ENCODE measurements at regions not wholly inside any gene's neighbourhood (a gene's known extent, or its start where the extent isn't known, plus 50 kb on each side); places are given as distances from the start of the nearest gene placed in this dataset.

GRCh38 chr2:134011936-134012586 is 241.8 kb upstream of the MGAT5 start:
- no peaks in the 10 kb centered on the region for H3K36me3 ChIP-seq (ENCODE audit: insufficient read depth, low read length)
- H3K79me2 ChIP-seq (ENCODE audit: insufficient read depth, low read depth, low read length) = no peaks in the 10 kb centered on the region
- H3K9me3 ChIP-seq (ENCODE audit: low read length) = no peaks in the 10 kb centered on the region
- ChIA-PET CTCF (ENCODE audit: unreplicated experiment) (no interaction called here), POLR2A (no interaction called here)
- H2AFZ ChIP-seq (ENCODE audit: low read length) = no peak overlapping the region
- H3K9me2 ChIP-seq (ENCODE audit: insufficient read depth, low read length) = no peaks in the 10 kb centered on the region
- DNase-seq (ENCODE audit: low spot score) = no peak
- no peak overlapping the region for H3K4me2 ChIP-seq (ENCODE audit: low read length)
- no peak overlapping the region for H3K27ac ChIP-seq (ENCODE audit: low read depth, low read length, poor library complexity, severe bottlenecking)
- no peak for TF ChIP-seq CTCF (conservative IDR thresholded peaks at IDR 0.05; ENCODE audit: low read length)
- TF ChIP-seq EZH2phosphoT487 (IDR thresholded peaks at IDR 0.05; ENCODE audit: borderline replicate concordance, low read depth, low read length) = no peak
- H3K4me3 ChIP-seq (ENCODE audit: low read depth, low read length, poor library complexity, severe bottlenecking) = no peak overlapping the region
- intact Hi-C loops (cut with micrococcal nuclease; ENCODE audit: unreplicated experiment) = no loop called here
- no peaks in the 10 kb centered on the region for H3K4me1 ChIP-seq (ENCODE audit: insufficient read depth, low read length, poor library complexity, severe bottlenecking)
- no peaks in the 10 kb centered on the region for H4K20me1 ChIP-seq (ENCODE audit: insufficient read depth, low read length)
- no TSS peak for BruUV-seq (replicated peaks)

DNA sequence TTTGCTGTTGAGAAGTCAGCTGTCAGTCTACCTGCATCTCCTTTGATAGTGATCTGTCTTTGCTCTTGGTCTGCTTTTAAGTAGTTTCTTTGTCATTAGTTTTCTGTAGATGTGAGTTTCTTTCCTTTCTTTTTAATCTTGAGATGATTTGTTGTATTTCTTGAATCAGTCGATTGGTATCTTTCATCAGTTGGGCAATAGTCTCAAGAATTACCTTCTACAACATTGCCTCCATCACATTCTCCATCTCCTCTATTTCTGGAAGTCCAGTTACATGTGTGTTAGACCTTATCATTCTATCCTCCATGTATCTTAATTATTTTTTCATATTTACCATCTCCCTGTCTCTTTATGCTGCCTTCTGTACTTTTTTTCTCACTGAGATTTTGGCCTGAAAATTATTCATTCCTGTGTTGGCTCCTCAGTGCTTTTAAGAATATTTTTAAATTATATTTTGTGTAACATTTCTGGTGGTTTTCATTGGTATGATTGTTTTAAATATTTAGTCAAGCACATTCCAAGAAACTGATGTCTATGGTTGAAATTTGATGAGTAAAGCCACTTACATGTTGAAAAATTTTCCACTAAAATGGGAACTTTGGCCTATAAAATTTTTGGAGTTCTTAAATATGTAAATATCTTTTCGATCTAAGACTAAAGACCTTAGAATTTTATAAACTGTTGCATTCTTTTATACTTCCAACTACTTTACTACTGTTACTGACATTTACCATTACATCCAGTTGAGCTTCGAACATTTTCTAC is 239.5 kb upstream of the MGAT5 start:
- Histone ChIP-seq H3K9me2 (ENCODE audit: insufficient read depth, low read length) (no peaks in the 10 kb centered on the region), H3K27ac (ENCODE audit: low read depth, low read length, poor library complexity, severe bottlenecking) (no peak overlapping the region), H3K4me3 (ENCODE audit: low read depth, low read length, poor library complexity, severe bottlenecking) (no peak overlapping the region), H4K20me1 (ENCODE audit: insufficient read depth, low read length) (no peaks in the 10 kb centered on the region), H3K79me2 (ENCODE audit: insufficient read depth, low read depth, low read length) (no peaks in the 10 kb centered on the region), H3K4me1 (ENCODE audit: insufficient read depth, low read length, poor library complexity, severe bottlenecking) (no peaks in the 10 kb centered on the region), H3K36me3 (ENCODE audit: insufficient read depth, low read length) (no peaks in the 10 kb centered on the region), H3K9me3 (ENCODE audit: low read length) (no peaks in the 10 kb centered on the region), H2AFZ (ENCODE audit: low read length) (no peak overlapping the region), H3K4me2 (ENCODE audit: low read length) (no peak overlapping the region)
- no peak for DNase-seq (ENCODE audit: low spot score)
- BruUV-seq (replicated peaks) = no TSS peak
- ChIA-PET CTCF (ENCODE audit: unreplicated experiment) (no interaction called here), POLR2A (no interaction called here)
- intact Hi-C loops (cut with micrococcal nuclease; ENCODE audit: unreplicated experiment) = no loop called here
- no peak for TF ChIP-seq EZH2phosphoT487 (IDR thresholded peaks at IDR 0.05; ENCODE audit: borderline replicate concordance, low read depth, low read length)
- no peak for TF ChIP-seq CTCF (conservative IDR thresholded peaks at IDR 0.05; ENCODE audit: low read length)

DNA sequence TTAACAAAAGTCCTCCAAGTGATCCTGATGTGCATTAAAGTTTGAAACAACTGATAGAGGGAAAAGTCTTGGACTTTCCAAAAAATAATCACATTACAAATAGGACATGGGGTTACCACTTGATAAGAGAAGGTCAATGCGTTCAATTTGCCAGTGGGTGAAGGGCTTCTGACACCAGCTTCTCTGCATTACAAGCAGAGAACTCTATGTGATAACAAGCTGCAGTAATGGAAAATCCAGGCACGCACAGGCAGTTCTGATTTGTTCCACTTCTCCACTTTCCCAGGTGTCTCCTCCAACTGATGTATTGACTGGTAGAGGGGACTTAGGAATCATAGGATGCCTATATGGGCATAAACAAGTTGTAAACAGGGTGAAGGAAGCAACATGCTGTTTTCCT is 234.0 kb upstream of the MGAT5 start:
- Histone ChIP-seq H2AFZ (ENCODE audit: low read length) (no peak overlapping the region), H3K9me3 (ENCODE audit: low read length) (no peaks in the 10 kb centered on the region), H3K9me2 (ENCODE audit: insufficient read depth, low read length) (no peaks in the 10 kb centered on the region), H3K79me2 (ENCODE audit: insufficient read depth, low read depth, low read length) (no peaks in the 10 kb centered on the region), H4K20me1 (ENCODE audit: insufficient read depth, low read length) (no peaks in the 10 kb centered on the region), H3K4me2 (ENCODE audit: low read length) (no peak overlapping the region), H3K4me1 (ENCODE audit: insufficient read depth, low read length, poor library complexity, severe bottlenecking) (peaks cover 12% of the 10 kb centered on the region), H3K27ac (ENCODE audit: low read depth, low read length, poor library complexity, severe bottlenecking) (no peak overlapping the region), H3K4me3 (ENCODE audit: low read depth, low read length, poor library complexity, severe bottlenecking) (no peak overlapping the region), H3K36me3 (ENCODE audit: insufficient read depth, low read length) (no peaks in the 10 kb centered on the region)
- ChIA-PET CTCF (ENCODE audit: unreplicated experiment) (no interaction called here), POLR2A (no interaction called here)
- intact Hi-C loops (cut with micrococcal nuclease; ENCODE audit: unreplicated experiment) = no loop called here
- BruUV-seq (replicated peaks) = no TSS peak
- no peak for DNase-seq (ENCODE audit: low spot score)
- TF ChIP-seq CTCF (conservative IDR thresholded peaks at IDR 0.05; ENCODE audit: low read length) = no peak
- TF ChIP-seq EZH2phosphoT487 (IDR thresholded peaks at IDR 0.05; ENCODE audit: borderline replicate concordance, low read depth, low read length) = no peak
